ENCODE measurements at regions not wholly inside any gene's neighbourhood (a gene's known extent, or its start where the extent isn't known, plus 50 kb on each side); places are given as distances from the start of the nearest gene placed in this dataset.

DNA sequence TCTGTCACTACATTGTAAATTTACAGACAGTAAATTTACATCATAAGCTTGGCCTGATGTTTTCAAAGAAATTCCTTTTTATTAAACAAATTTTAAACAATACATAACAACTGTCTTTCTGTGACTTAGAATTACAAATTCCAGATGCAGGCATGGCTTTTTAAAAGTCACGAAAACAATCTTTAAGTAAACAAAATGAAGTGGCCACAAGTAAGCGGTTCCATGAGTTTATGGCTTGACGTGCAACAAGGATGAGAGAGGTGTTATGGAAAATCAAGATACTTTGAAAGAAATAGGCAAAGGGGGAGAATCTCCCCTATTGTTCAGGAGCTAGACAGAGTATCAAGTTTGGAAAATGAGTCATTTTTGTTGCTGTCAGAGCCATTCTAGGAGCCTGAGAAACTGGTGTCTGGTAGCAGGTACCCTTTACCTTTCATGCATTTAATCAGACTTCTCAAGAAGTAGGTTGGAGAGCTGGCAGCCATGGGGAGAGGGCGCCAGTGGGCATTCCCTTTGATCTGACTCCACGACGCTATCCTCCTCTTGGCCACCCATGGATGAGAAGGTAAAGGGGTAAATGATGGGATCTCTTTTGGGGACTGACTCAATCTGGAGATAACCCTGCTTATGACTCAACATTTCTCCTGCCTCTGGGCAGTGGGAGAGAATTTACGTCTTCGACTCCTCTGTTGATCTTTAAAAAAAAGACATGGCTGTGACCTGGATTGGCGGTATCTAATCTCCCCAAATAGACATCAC, 217.2 kb downstream of the SPRY1 start:
- FAIRE-seq (no peak), DNase-seq (ENCODE audit: insufficient read length) (no peak)
- TF ChIP-seq POLR2AphosphoS5 (IDR thresholded peaks at IDR 0.05; ENCODE audit: low read depth, low read length) = no peak
- no peak for TF ChIP-seq POLR2A (IDR thresholded peaks at IDR 0.05; ENCODE audit: low read depth, low read length)
- no peak for TF ChIP-seq TAF1 (IDR thresholded peaks at IDR 0.05; ENCODE audit: borderline replicate concordance, low read depth, low read length)

DNA sequence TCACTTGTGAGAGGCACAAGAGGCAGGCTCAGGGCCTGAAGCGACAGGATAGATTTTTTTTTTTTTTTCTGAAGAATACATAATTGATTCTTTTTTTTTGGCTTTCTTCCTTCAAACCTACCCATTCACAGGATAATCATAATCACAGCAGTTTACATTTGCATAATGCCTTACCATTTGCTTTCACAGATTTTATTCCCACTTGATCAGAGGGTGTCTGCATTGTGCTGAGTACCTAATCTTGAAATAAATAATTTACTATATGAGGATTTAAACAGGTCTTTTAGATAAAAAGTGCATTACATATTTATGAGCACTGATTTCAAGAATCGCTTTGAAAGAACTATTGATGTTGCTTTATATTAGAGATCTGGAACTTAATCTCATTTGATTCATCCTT, 219.3 kb downstream of the SPRY1 start:
- FAIRE-seq (no peak), DNase-seq (ENCODE audit: insufficient read length) (no peak)
- no peak for TF ChIP-seq POLR2AphosphoS5 (IDR thresholded peaks at IDR 0.05; ENCODE audit: low read depth, low read length)
- no peak for TF ChIP-seq POLR2A (IDR thresholded peaks at IDR 0.05; ENCODE audit: low read depth, low read length)
- TF ChIP-seq TAF1 (IDR thresholded peaks at IDR 0.05; ENCODE audit: borderline replicate concordance, low read depth, low read length) = no peak

DNA sequence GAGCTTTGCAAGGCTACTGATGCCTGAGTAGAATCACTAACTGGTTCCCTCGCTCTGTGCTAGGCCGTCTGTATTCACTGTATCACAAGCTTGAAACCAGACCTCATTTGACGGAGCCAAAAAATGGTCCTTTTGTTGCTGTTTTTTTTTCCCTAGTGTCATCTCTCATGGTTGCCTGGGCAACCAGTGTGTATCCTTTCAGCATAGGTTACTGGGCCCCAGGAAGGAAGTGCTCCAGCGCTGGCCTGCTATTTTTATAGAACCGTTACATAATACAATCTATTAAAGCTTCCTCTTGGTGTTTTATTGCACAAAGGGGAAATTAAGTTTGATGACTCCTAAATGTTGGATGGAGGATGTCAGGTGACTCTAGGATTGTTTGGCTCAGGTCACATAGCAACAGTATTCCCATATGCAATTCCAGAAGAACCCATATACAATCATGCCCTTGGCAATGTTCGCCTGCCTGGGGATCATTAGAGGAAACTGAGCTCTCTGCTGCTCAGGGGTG, 220.4 kb downstream of the SPRY1 start:
- TF ChIP-seq POLR2A (IDR thresholded peaks at IDR 0.05; ENCODE audit: low read depth, low read length) (no peak), TAF1 (IDR thresholded peaks at IDR 0.05; ENCODE audit: borderline replicate concordance, low read depth, low read length) (no peak), POLR2AphosphoS5 (IDR thresholded peaks at IDR 0.05; ENCODE audit: low read depth, low read length) (no peak)
- FAIRE-seq = no peak
- no peak for DNase-seq (ENCODE audit: insufficient read length)

DNA sequence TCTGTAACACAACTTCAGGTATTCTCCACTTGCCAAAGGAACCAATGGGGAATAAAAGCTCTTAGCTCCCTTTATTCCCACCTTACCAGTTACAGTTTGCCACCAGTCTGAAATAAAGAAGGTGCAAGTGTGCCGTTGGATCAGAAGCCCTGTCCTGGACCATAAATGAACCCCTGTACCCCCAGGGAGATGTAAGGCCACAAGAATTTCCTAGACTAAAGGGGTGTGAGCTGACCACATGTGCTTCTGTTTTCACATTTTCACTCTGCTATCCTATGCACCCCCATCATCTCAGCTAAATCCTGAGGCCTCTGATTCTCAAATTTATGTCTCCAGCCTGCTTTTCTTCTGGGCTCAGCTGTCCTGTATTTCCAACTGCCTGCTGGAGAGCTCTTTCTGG, 221.2 kb downstream of the SPRY1 start:
- DNase-seq (ENCODE audit: insufficient read length) (no peak), FAIRE-seq (no peak)
- TF ChIP-seq TAF1 (IDR thresholded peaks at IDR 0.05; ENCODE audit: borderline replicate concordance, low read depth, low read length) (no peak), POLR2A (IDR thresholded peaks at IDR 0.05; ENCODE audit: low read depth, low read length) (no peak), POLR2AphosphoS5 (IDR thresholded peaks at IDR 0.05; ENCODE audit: low read depth, low read length) (no peak)

DNA sequence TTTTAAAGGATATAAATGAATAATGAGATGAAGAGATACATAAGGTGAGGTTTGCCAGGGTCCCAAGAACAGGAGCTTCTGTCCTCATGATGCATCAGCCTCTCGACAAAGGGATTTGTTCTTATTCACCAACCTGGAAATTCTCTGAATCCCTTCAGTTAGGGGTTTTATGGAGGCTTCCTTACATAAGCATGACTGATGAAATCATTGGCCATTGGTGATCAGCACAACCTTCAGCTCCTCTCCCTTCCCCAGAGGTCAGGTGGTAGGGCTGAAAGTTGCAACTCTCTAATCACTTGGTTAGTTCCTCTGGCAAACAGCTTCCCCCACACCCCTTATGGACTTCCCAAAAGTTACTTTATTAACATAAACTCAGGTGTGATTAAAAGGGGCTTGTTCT, 222.0 kb downstream of the SPRY1 start:
- FAIRE-seq (no peak), DNase-seq (ENCODE audit: insufficient read length) (no peak)
- TF ChIP-seq POLR2A (IDR thresholded peaks at IDR 0.05; ENCODE audit: low read depth, low read length) (no peak), POLR2AphosphoS5 (IDR thresholded peaks at IDR 0.05; ENCODE audit: low read depth, low read length) (no peak), TAF1 (IDR thresholded peaks at IDR 0.05; ENCODE audit: borderline replicate concordance, low read depth, low read length) (no peak)

DNA sequence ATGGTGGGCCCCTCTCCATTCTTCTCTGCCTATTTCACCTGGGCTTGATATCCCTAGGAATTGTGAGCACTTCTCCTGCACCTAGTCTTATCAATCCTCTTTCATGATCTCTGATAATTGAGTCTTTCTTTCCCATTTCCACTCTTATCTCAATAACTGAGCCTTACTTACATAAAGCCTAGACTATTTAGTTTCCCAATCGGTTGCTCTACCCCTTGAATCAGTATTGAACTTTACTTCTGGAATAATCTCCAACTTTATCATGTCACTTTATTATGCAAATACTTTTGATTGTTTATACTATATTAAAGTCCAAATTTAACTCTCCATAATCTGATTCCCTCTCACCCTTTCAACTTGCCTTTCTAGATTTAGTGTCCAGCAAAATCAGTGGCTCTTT, 222.7 kb downstream of the SPRY1 start:
- FAIRE-seq (no peak), DNase-seq (ENCODE audit: insufficient read length) (no peak)
- TF ChIP-seq TAF1 (IDR thresholded peaks at IDR 0.05; ENCODE audit: borderline replicate concordance, low read depth, low read length) (no peak), POLR2AphosphoS5 (IDR thresholded peaks at IDR 0.05; ENCODE audit: low read depth, low read length) (no peak), POLR2A (IDR thresholded peaks at IDR 0.05; ENCODE audit: low read depth, low read length) (no peak)

DNA sequence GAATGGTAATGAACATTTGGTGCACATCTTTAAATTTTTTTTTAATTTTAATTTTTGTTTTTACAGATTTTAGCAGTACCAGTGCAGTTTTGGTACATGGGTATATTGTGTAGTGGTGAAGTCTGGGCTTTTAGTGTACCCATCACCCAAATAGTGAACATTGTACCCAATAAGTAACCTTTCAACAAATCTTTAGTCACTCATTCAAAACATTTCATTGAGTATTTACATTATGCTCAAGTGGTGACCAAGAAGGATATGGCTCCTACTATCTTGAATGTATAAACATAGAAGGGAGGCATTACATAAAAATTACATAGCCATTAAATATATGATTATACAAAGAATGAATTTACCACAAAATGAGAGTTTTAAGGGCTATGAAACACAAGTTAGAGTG, 223.3 kb downstream of the SPRY1 start:
- FAIRE-seq = no peak
- no peak for TF ChIP-seq POLR2AphosphoS5 (IDR thresholded peaks at IDR 0.05; ENCODE audit: low read depth, low read length)
- TF ChIP-seq TAF1 (IDR thresholded peaks at IDR 0.05; ENCODE audit: borderline replicate concordance, low read depth, low read length) = no peak
- no peak for TF ChIP-seq POLR2A (IDR thresholded peaks at IDR 0.05; ENCODE audit: low read depth, low read length)
- DNase-seq (ENCODE audit: insufficient read length) = no peak

DNA sequence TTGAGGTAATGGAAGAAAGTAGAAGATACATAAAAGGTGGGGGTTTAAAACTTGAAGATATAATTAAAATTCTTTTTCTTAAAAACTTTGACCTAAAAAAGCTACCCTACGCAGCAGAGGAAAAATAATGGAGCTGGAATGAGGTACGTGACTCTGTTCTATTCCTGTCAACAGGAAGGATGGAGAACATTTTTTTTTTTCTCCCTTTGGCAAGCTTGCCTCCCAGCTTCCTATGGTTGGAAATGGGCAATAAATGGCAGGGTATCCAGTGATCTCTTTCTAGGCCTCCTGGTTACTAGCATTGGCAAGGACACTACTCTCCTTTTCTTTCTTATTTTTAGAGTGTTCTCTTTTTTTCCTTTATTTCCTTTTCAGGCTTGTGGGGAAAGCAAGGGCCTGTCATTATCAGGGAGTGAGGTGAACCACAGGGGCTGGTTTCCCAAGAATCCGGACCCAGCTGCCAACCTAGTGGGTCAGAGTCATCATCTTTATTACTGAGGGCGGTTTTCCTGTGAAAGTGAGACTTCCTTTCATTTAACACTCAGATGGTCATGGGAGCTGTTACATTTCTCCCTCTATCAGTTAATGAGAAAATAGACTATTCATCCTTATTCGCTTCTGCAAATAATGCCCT, 224.6 kb downstream of the SPRY1 start:
- no peak for DNase-seq (ENCODE audit: insufficient read length)
- no peak for FAIRE-seq
- no peak for TF ChIP-seq POLR2AphosphoS5 (IDR thresholded peaks at IDR 0.05; ENCODE audit: low read depth, low read length)

DNA sequence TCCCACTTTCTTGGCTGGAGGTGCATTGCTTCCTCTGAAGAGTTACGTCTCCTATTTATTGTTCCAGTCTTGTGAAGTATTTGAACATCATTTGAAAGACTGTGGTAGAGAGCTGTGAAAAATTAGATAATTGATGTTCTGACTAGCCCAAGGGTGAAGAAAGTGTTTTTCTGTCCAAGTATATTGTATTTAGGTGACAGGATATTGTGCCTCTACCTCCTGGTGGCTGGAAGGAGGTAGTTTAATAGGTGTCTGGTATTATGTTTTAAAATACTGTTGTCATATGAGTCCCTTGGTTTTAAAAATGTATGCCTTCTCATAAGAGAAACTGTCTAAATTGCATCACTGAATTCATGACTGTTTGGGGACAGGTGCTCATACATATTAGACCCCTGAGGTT, 226.0 kb downstream of the SPRY1 start:
- no peak for TF ChIP-seq POLR2A (IDR thresholded peaks at IDR 0.05; ENCODE audit: low read depth, low read length)
- TF ChIP-seq TAF1 (IDR thresholded peaks at IDR 0.05; ENCODE audit: borderline replicate concordance, low read depth, low read length) = no peak
- TF ChIP-seq POLR2AphosphoS5 (IDR thresholded peaks at IDR 0.05; ENCODE audit: low read depth, low read length) = no peak
- no peak for DNase-seq (ENCODE audit: insufficient read length)
- FAIRE-seq = no peak

DNA sequence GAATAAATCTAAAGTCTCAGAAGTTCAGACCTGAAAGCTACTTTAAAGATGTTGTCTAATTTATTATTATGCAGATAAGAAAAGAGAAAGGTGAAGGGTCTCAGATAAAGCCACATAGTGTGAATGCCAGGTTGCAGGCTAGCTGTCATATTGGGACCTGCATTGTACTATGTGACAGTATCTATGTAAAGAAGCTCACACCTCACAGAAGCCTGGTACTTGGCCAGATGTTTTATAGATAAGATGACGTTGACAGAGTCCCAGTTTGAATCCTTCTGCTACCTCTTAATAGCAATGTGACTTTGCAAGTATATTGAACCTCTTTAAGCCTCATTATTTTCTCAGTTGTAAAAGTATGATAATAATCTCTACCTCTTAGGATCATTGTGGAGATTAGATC, 227.0 kb downstream of the SPRY1 start:
- TF ChIP-seq POLR2A (IDR thresholded peaks at IDR 0.05; ENCODE audit: low read depth, low read length) (no peak), POLR2AphosphoS5 (IDR thresholded peaks at IDR 0.05; ENCODE audit: low read depth, low read length) (no peak), TAF1 (IDR thresholded peaks at IDR 0.05; ENCODE audit: borderline replicate concordance, low read depth, low read length) (no peak)
- DNase-seq (ENCODE audit: insufficient read length) = no peak
- no peak for FAIRE-seq

DNA sequence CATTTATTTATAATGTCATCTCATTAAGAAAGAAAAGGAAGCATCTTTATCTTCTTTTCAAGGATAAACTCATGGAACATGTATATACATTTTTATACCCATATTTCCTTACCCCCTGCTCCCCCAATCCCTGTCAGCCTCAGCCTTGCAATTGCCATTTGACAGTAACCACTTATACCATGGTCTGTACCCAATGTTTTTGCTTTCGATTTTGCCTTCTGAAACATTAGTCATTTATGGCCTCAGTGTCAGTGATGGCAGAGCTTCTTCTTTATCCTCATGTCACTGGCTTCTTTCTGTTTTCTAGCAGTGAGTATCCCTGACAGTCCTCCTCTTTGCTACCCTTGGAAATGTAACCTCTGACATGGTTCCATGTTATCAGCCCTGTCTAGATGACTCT, 228.4 kb downstream of the SPRY1 start:
- DNase-seq (ENCODE audit: insufficient read length) (no peak), FAIRE-seq (peak; percentile 70)
- TF ChIP-seq POLR2A (IDR thresholded peaks at IDR 0.05; ENCODE audit: low read depth, low read length) (no peak), TAF1 (IDR thresholded peaks at IDR 0.05; ENCODE audit: borderline replicate concordance, low read depth, low read length) (no peak), POLR2AphosphoS5 (IDR thresholded peaks at IDR 0.05; ENCODE audit: low read depth, low read length) (no peak)

DNA sequence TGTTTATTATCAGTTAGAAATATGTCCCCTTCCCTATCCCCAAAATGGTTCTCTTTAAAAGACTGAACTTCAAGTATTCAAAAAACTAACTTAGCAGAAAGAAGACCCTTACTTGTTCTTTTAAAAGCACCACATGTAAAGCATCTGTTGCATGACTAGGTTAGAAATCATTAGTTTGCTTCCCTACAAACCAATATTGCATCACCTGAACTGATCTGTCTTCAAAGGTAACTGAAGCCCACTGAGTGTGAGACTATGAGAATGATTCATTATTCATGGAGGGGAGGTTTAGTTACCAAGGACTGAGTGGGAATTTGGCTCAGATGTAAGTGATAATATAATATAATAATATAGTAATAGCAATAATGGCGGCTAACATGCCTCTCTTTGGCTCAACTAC, 231.7 kb downstream of the SPRY1 start:
- no peak for DNase-seq (ENCODE audit: insufficient read length)
- FAIRE-seq = no peak
- TF ChIP-seq TAF1 (IDR thresholded peaks at IDR 0.05; ENCODE audit: borderline replicate concordance, low read depth, low read length) (no peak), POLR2A (IDR thresholded peaks at IDR 0.05; ENCODE audit: low read depth, low read length) (no peak), POLR2AphosphoS5 (IDR thresholded peaks at IDR 0.05; ENCODE audit: low read depth, low read length) (no peak)

Data from GM12892 (cell line).